Inflammatory macrophage (primary cell): ENCODE measurements at regions not wholly inside any gene's neighbourhood (a gene's known extent, or its start where the extent isn't known, plus 50 kb on each side); places are given as distances from the start of the nearest gene placed in this dataset.
"Not testable (repeated sequence)": the region's sequence is repeated elsewhere in the genome, so short reads cannot be mapped to it uniquely, and the experiment has no call there.

Source experiments
- DNase-seq, 2 donors: peaks; one replicate each; pipeline ENCODE4 v3.0.0-alpha.2; 2020 to 2022

GRCh38 chr6:67736816-67737215, 898.3 kb upstream of the ADGRB3 start:
- DNase-seq: no peak

GRCh38 chr6:67736161-67736560, 898.9 kb upstream of the ADGRB3 start:
- DNase-seq: no peak

GRCh38 chr6:67735623-67736022, 899.5 kb upstream of the ADGRB3 start:
- no peak for DNase-seq

GRCh38 chr6:67722861-67723261, 912.2 kb upstream of the ADGRB3 start:
- no peak for DNase-seq

- no peak for DNase-seq
Observed at GRCh38 chr6:67717281-67717680, 917.8 kb upstream of the ADGRB3 start.

- DNase-seq: no peak
Observed at GRCh38 chr6:67706388-67706787, 928.7 kb upstream of the ADGRB3 start.

GRCh38 chr6:67698534-67698933, 936.5 kb upstream of the ADGRB3 start:
- DNase-seq: no peak

GRCh38 chr6:67694127-67694526, 941.0 kb upstream of the ADGRB3 start:
- DNase-seq: no peak

GRCh38 chr6:67689329-67689728, 945.8 kb upstream of the ADGRB3 start:
- no peak for DNase-seq

- no peak for DNase-seq
Observed at GRCh38 chr6:67687396-67687795, 947.7 kb upstream of the ADGRB3 start.

- DNase-seq: not testable (repeated sequence)
Observed at GRCh38 chr6:67686225-67686624, 948.9 kb upstream of the ADGRB3 start.

- no peak for DNase-seq
Observed at GRCh38 chr6:67683960-67684359, 951.1 kb upstream of the ADGRB3 start.

- no peak for DNase-seq
Observed at GRCh38 chr6:67680297-67680932, 954.7 kb upstream of the ADGRB3 start.

GRCh38 chr6:67679566-67680296, 955.4 kb upstream of the ADGRB3 start:
- no peak for DNase-seq

GRCh38 chr6:67676892-67677291, 958.2 kb upstream of the ADGRB3 start:
- DNase-seq: no peak

- no peak for DNase-seq
Observed at GRCh38 chr6:67667637-67668422, 967.3 kb upstream of the ADGRB3 start.

- DNase-seq: no peak
Observed at GRCh38 chr6:67666177-67666964, 968.7 kb upstream of the ADGRB3 start.

GRCh38 chr6:67664942-67665341, 970.1 kb upstream of the ADGRB3 start:
- no peak for DNase-seq

GRCh38 chr6:67663105-67663895, 971.8 kb upstream of the ADGRB3 start:
- DNase-seq: no peak

GRCh38 chr6:67653561-67653960, 981.5 kb upstream of the ADGRB3 start:
- DNase-seq: no peak

GRCh38 chr6:67646550-67646949, 988.5 kb upstream of the ADGRB3 start:
- no peak for DNase-seq

GRCh38 chr6:67643281-67643680, 991.8 kb upstream of the ADGRB3 start:
- no peak for DNase-seq
